Mesenchymal stem cell (in vitro differentiated cells and primary cell): ENCODE measurements at regions not wholly inside any gene's neighbourhood (a gene's known extent, or its start where the extent isn't known, plus 50 kb on each side); places are given as distances from the start of the nearest gene placed in this dataset. TPM values are rescaled to one million over a fixed set of nuclear protein-coding genes. Genes with fewer than 3 reads are reported as not detected.

Source experiments
- DNase-seq: peaks from one replicate; pipeline ENCODE4 v3.0.0-alpha.2; 2013
- H2AFZ ChIP-seq: one replicate; pipeline ENCODE4 v1.6.1; 2013; ENCODE audit warnings: low read depth, mild to moderate bottlenecking, control low read depth, inconsistent platforms, low read length, moderate library complexity
- H2AK5ac ChIP-seq: 2 replicates; pipeline ENCODE4 v1.6.1; 2013; ENCODE audit warnings: low read length, moderate library complexity, mild to moderate bottlenecking, inconsistent platforms; ENCODE audit not compliant: severe bottlenecking
- H2BK120ac ChIP-seq: one replicate; pipeline ENCODE4 v1.6.1; 2013; ENCODE audit warnings: low read depth, mild to moderate bottlenecking, inconsistent platforms, low read length, moderate library complexity
- H2BK12ac ChIP-seq, 2 experiments: one replicate each; pipeline ENCODE4 v1.6.1; 2013; ENCODE audit warnings: inconsistent platforms in 2 of 2, low read length in 2 of 2, mild to moderate bottlenecking in 2 of 2, moderate library complexity in 2 of 2, control low read depth in 1 of 2
- H2BK15ac ChIP-seq: one replicate; pipeline ENCODE4 v1.6.1; 2013; ENCODE audit warnings: mild to moderate bottlenecking, low read depth, inconsistent platforms; ENCODE audit not compliant: poor library complexity, severe bottlenecking
- H2BK5ac ChIP-seq: 2 replicates; pipeline ENCODE4 v1.6.1; 2013; ENCODE audit warnings: low read depth, mild to moderate bottlenecking, low read length, control low read depth, inconsistent platforms; ENCODE audit not compliant: poor library complexity, severe bottlenecking
- H3K14ac ChIP-seq, 2 experiments: one replicate each; pipeline ENCODE4 v1.6.1; 2013; ENCODE audit warnings: inconsistent platforms in 2 of 2, low read length in 2 of 2, control low read depth in 1 of 2, mild to moderate bottlenecking in 1 of 2, moderate library complexity in 1 of 2
- H3K18ac ChIP-seq, 2 experiments: one replicate each; pipeline ENCODE4 v1.6.1; 2013; ENCODE audit warnings: inconsistent platforms in 2 of 2, low read length in 2 of 2, control low read depth in 1 of 2, low read depth in 1 of 2, mild to moderate bottlenecking in 1 of 2
- H3K23ac ChIP-seq, 2 experiments: one replicate each; pipeline ENCODE4 v1.6.1; 2013; ENCODE audit warnings: inconsistent platforms in 2 of 2, low read length in 2 of 2, mild to moderate bottlenecking in 2 of 2, moderate library complexity in 2 of 2, control low read depth in 1 of 2
- H3K27ac ChIP-seq: 2 replicates; pipeline ENCODE4 v1.5.1; 2013; ENCODE audit warnings: mild to moderate bottlenecking, moderate library complexity, low read length, control low read depth, inconsistent platforms; ENCODE audit not compliant: poor library complexity, severe bottlenecking
- H3K27me3 ChIP-seq, 2 experiments: 2 replicates each; pipeline versions ENCODE4 v1.6.1 to v1.7.0; 2013; ENCODE audit warnings: low read length in 2 of 2, mild to moderate bottlenecking in 2 of 2, moderate library complexity in 2 of 2, control low read depth in 1 of 2, inconsistent platforms in 1 of 2; ENCODE audit not compliant: control insufficient read depth in 1 of 2, insufficient read depth in 1 of 2
- H3K36me3 ChIP-seq, 2 experiments: 2 replicates each; pipeline versions ENCODE4 v1.6.1 to v1.7.0; 2013; ENCODE audit warnings: low read length in 2 of 2, control low read depth in 1 of 2, inconsistent platforms in 1 of 2, low read depth in 1 of 2, mild to moderate bottlenecking in 1 of 2; ENCODE audit not compliant: insufficient read depth in 2 of 2, control insufficient read depth in 1 of 2
- H3K4ac ChIP-seq, 2 experiments: one replicate each; pipeline ENCODE4 v1.6.1; 2013; ENCODE audit warnings: inconsistent platforms in 2 of 2, low read length in 2 of 2, mild to moderate bottlenecking in 2 of 2, moderate library complexity in 2 of 2, control low read depth in 1 of 2, low read depth in 1 of 2
- H3K4me1 ChIP-seq: 2 replicates; pipeline ENCODE4 v1.6.1; 2013; ENCODE audit warnings: low read depth, low read length, control low read depth; ENCODE audit not compliant: control insufficient read depth, insufficient read depth
- H3K4me2 ChIP-seq: 2 replicates; pipeline ENCODE4 v1.6.1; 2013; ENCODE audit warnings: low read length, mild to moderate bottlenecking, inconsistent platforms; ENCODE audit not compliant: poor library complexity, severe bottlenecking
- H3K4me3 ChIP-seq, 2 experiments: 2 replicates each; pipeline versions ENCODE4 v1.5.1 to v1.7.0; 2013; ENCODE audit warnings: low read length in 2 of 2, mild to moderate bottlenecking in 2 of 2, control low read depth in 1 of 2, low read depth in 1 of 2; ENCODE audit not compliant: insufficient read depth in 1 of 2
- H3K79me1 ChIP-seq: replicated peaks from 2 replicates; pipeline ENCODE4 v1.6.1; 2013; ENCODE audit warnings: mild to moderate bottlenecking, control low read depth, low read length, inconsistent platforms; ENCODE audit not compliant: poor library complexity, severe bottlenecking
- H3K9ac ChIP-seq: 2 replicates; pipeline ENCODE4 v1.7.0; 2013; ENCODE audit warnings: mild to moderate bottlenecking, low read length, moderate library complexity
- H3K9me3 ChIP-seq: 2 replicates; pipeline ENCODE4 v1.7.0; 2013; ENCODE audit warnings: mild to moderate bottlenecking, low read length; ENCODE audit not compliant: control insufficient read depth
- H4K8ac ChIP-seq: one replicate; pipeline ENCODE4 v1.6.1; 2013; ENCODE audit warnings: inconsistent platforms, mild to moderate bottlenecking, low read length, moderate library complexity
- H4K91ac ChIP-seq: one replicate; pipeline ENCODE4 v1.6.1; 2013; ENCODE audit warnings: mild to moderate bottlenecking, low read length, inconsistent platforms
- WGBS: methylation state at CpG from one replicate; pipeline ENCODE4 v1.1.7; 2013; ENCODE audit warnings: mixed read lengths; 5-methylcytosine and 5-hydroxymethylcytosine counted together
- small RNA-seq: library from polyadenylated mRNA; stranded (forward); fragments of <200 nt; extraction: miRNeasy Mini kit (QIAGEN cat#:217004); gene quantifications from one replicate; pipeline ENCODE3, GENCODE V24; 2013; ENCODE audit warnings: low read depth

GRCh38 chr14:103283916-103284315 is 50.1 kb upstream of the EIF5 start:
- Histone ChIP-seq H2AFZ (no peak overlapping the region), H3K14ac (no peak overlapping the region), H4K8ac (no peak overlapping the region), H3K4me3 (no peak overlapping the region), H3K18ac (no peak overlapping the region), H2BK15ac (no peak overlapping the region), H3K9me3 (no peaks in the 10 kb centered on the region), H3K27me3 (peaks cover 18 to 24% of the 10 kb centered on the region in 2 experiments), H4K91ac (no peak overlapping the region), H2AK5ac (no peak overlapping the region), H3K27ac (no peak overlapping the region), H2BK12ac (no peak overlapping the region), H2BK120ac (no peak overlapping the region), H3K4me2 (no peak overlapping the region), H3K23ac (no peak overlapping the region), H3K36me3 (no peaks in the 10 kb centered on the region), H3K9ac (no peak overlapping the region), H3K79me1 (no peaks in the 10 kb centered on the region), H3K4me1 (peaks cover 7% of the 10 kb centered on the region), H2BK5ac (no peak overlapping the region), H3K4ac (no peak overlapping the region)
- 67% methylated on average over 12 of the region's 12 CpGs for WGBS
- DNase-seq: no peak

Small RNAs in the stretch of these regions (small RNA-seq; reads per million reads assigned to genes)
- not detected for gene AL161669.2
